ENCODE measurements at regions not wholly inside any gene's neighbourhood (a gene's known extent, or its start where the extent isn't known, plus 50 kb on each side); places are given as distances from the start of the nearest gene placed in this dataset.
"Not testable (repeated sequence)": the region's sequence is repeated elsewhere in the genome, so short reads cannot be mapped to it uniquely, and the experiment has no call there.

DNA sequence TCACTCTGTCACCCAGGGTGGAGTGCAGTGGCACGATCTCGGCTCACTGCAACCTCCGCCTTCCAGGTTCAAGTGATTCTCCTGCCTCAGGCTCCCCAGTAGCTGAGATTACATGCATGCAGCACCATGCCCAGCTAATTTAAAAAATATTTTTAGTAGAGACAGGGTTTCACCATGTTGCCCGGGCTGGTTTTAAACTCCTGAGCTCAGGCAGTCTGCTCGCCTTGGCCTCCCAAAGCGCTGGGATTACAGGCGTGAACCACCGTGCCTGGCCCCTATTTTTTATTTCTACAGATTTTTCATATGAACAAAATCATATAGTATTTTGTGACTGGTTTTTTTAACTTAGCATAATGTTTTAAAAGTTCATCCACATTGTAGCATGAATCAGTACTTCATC lies 310.6 kb downstream of the RPS24 start:
- DNase-seq (ENCODE audit: low read depth), result not testable (repeated sequence)

DNA sequence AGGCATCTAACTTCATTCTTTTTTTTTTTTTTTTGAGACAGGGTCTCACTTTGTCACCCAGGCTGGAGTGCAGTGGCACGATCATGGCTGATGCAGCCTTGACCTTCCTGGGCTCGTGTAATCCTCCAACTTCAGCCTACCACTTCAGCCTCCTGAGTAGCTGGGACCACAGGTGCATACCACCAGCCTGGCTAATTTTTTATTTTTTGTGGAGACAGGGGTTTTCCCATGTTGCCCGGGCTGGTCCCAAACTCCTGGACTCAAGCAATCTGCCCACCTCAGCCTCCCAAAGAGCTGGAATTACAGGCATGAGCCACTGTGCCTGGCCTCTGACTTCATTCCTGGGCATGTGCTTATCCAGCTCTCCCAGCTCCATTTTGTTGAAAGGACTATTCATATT lies 311.9 kb downstream of the RPS24 start:
- not testable (repeated sequence) for DNase-seq (ENCODE audit: low read depth)

GRCh38 chr10:78346721-78347120 lies 313.1 kb downstream of the RPS24 start:
- no peak for DNase-seq (ENCODE audit: low read depth)

GRCh38 chr10:78348411-78349164 lies 314.9 kb downstream of the RPS24 start:
- DNase-seq (ENCODE audit: low read depth), result no peak

DNA sequence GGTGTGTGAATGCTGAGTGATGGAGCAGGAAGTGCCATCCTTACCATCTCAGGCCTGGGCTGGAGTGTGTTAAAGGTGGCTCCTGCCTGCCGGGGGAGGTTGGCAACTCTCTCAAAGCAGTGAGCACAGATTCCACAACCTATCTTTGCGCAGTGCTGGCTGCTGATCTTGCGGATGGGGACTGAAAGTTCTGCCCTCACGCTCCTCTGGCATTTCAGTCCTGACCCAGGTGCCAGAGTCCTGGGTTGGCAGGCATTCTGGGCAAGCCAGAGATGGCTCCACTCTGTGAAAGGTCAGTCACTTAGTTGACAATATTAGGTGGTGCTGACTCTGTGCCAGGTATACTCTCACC lies 315.5 kb downstream of the RPS24 start:
- no peak for DNase-seq (ENCODE audit: low read depth)

GRCh38 chr10:78349911-78350663 lies 316.4 kb downstream of the RPS24 start:
- no peak for DNase-seq (ENCODE audit: low read depth)

- DNase-seq (ENCODE audit: low read depth), result no peak
Observed at GRCh38 chr10:78351283-78351682, 317.6 kb downstream of the RPS24 start.

GRCh38 chr10:78351809-78352208 lies 318.1 kb downstream of the RPS24 start:
- DNase-seq (ENCODE audit: low read depth), result no peak

DNA sequence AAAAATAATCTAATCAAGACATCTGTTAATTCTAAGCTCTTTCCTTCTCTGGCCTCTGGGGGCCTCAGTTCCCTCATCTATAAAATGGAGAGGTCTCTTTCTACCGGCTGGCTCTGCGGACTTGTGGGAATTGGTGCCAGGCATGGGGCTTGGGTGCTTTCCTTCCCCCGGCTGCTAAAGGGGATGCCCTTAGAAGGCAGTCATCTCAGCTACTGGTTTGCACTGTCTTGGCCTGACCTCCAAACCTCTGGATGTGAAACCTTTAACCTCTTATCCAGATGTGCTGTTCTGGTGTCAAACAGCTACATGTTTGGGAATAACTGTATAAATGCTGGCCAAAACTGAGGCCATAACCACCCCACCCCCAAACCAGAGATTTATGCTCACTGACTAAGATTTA lies 320.0 kb downstream of the RPS24 start:
- DNase-seq (ENCODE audit: low read depth), result no peak

DNA sequence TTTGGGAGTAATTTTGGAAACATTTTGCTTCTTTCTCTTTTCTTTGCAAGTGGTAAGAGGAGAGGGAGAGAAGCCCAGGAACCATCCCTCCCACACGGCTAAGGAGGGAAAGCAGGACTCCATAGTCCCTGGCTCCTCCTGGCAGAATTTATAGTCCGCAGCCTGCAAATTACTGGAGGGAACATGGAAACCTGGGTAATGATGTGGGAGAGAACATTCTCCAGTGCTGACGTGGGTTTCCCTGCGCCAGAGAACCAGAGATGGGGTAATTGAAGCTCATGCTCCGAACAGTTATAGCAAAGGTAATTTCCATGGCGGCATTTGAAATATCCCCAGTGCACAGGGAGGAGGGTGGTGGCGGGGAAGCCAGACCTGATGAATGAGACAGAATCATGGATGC lies 320.4 kb downstream of the RPS24 start:
- no peak for DNase-seq (ENCODE audit: low read depth)

- no peak for DNase-seq (ENCODE audit: low read depth)
Observed at GRCh38 chr10:78356291-78356900, 322.7 kb downstream of the RPS24 start.

GRCh38 chr10:78357141-78358063 lies 323.7 kb downstream of the RPS24 start:
- no peak for DNase-seq (ENCODE audit: low read depth)

GRCh38 chr10:78358351-78358750 lies 324.7 kb downstream of the RPS24 start:
- no peak for DNase-seq (ENCODE audit: low read depth)

DNA sequence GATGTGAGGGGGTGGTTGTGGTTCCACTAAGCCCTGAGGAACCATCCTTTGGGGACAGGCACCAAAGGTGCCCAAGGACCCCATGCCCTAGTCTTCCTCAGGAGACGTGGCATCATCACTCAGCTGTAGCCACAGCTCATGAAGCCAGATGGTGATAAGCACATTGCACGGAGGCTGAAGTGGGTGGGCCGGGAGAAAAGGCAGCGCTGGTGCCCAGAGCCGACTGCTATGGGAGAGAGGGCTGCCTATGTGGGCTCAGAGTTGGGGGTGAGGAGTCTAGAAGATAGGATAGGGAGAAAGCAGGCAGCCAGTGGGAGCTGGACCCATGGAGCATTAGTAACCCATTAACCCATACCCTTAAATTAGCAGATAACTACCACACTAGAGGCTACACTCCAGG lies 325.3 kb downstream of the RPS24 start:
- DNase-seq (ENCODE audit: low read depth), result no peak

DNA sequence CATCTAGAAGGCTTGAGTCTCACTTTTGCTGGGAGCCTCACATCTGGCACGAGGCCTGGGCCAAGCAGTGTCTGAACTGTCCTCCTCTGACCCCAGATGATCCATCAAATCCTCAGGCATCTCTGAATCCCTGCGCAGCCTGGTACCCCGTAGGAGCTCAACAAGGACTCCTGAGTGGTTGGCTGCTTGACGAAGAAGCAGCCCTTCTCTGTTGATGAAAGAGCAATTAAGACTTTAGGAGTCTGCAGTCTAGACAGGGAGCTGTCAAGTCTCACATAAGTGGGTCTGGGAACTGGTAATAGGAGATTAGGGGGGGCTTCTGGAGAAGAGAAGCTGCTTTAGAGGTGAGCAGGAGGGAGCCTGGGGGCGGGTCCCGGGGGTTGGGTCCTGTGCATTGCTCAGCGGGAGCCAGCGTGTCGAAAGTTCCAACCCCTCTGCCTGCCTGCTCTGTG lies 326.0 kb downstream of the RPS24 start:
- no peak for DNase-seq (ENCODE audit: low read depth)

DNA sequence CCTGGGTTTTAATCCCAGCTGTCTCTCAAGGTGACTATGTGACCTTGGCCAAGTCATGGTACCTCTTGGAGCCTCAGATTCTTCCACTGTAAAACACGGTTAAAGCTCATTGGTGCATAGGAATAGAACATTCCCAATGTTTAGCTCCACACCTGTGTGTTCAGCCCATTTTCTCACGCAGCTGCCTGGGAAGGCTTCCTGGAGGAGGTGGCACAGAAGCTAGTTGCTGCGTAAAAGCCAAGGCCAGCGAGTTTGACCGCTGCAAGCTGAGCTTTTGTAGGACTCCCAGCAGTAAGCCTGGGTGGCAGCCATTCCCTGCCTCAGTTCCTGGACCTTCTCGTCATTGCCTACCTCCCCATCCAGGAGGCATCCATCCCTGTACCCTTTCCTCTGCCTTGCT lies 326.6 kb downstream of the RPS24 start:
- no peak for DNase-seq (ENCODE audit: low read depth)

DNA sequence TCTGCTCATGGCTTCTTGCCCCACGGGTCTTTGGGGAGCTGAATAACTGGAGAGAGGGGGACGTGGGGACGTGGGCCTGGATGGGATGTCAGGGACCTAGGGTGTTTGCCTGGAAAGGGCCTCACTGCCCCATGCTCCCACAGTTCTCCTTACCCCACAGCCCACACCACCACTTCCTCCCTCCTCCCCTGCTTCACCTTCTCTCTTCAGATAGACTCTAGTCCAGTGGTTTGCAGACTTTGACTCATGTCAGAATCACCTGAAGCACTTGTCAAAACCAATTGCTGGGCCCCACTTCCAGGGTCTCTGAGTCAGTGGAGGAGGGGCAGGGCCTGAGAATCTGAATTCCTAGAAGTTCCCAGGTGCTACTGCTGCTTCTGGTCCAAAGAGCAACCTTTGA lies 327.4 kb downstream of the RPS24 start:
- DNase-seq (ENCODE audit: low read depth), result no peak

DNA sequence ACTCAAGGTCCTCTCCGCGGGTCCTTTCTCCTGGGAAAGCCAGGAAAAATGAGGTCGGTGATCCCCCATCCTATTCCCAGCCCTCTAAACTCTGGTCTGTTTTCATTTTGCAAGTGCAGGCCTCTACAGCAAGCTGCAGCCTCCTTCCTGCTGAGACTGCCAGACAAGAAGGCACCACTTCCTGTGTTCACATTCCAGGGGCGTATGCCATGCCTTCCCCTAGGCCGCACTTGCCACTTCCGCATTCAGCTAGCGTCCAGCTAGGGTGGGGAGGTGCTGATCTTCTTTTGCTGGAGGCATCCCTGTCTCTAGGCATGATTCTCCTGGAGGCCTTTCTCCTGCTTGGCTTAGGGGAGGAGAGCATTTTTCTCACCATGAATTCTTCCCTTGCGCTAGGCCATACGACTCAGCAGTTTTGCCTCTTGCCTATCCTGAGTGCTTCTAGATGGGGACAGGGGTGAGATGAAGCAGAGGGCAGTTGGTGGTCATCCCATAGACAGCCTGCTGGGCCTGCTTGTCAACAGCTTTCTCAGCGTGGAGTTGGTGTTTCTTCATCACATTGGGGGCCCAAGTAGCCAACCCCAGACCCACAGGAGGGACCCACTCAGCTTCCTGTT lies 328.9 kb downstream of the RPS24 start:
- peak; percentile 15 for DNase-seq (ENCODE audit: low read depth)

- DNase-seq (ENCODE audit: low read depth), result no peak
Observed at GRCh38 chr10:78363190-78363589, 329.5 kb downstream of the RPS24 start.

DNA sequence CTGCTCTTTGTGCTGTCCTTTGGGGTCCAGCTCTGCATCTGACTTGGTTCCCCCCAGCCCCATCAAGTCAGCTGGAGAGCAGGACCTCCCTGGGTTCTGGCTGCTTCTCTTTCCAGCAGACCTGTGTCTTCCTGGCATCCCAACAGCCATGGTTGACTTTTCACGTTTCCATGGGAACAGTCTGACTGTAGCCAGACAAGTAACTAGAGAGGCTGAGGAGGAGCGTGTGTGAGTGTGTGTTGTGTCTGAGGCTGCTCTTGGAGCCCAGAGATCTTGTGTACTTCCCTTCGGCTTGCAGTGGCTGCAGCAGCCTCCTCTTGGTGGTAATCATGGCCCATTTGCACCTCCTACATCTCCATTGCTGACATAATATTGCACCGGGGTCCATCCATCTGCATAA lies 332.0 kb downstream of the RPS24 start:
- no peak for DNase-seq (ENCODE audit: low read depth)

DNA sequence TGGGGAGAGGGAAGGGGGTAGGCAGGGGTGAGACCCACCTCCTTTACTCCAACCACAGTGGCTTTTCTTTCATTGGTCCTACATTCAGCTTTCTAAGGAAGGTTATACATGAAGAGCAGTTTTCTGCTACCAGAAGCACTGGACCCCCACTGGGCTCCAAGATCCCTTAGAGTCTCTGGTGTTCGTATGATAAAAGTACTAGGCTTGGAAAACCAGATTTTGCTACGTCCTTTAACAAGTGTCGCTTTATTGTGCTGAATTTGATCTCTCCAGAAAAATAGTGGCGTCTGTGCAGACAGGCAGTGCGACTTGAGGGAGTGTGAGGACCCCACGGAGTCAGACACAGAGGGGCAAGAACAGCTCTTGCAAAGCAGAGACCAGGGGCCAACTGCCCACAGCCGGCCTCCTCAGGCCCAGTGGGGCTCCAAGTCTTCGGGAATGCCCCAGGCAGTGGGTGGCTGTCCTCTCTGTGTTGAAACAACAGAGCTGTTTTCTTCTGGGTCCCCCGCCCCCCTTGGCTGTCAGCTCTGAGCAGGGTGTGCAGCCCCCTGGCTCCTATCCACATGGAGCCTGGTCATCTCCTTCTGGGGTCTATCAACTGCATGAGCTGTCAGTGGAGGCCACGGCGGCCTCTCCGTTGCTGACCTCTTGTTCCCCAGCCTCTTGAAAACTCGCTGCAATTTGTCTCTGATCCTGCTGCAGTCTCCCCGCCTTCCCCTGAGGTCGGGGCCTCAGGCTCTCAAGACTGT lies 333.2 kb downstream of the RPS24 start:
- no peak for DNase-seq (ENCODE audit: low read depth)

Data from fibroblast of gingiva (primary cell).